BLaER1 treated with 17β-estradiol and CSF1 and Interleukin-3, amounts not matched to agents 10 nM and 100 nM (cell line): ENCODE measurements at regions not wholly inside any gene's neighbourhood (a gene's known extent, or its start where the extent isn't known, plus 50 kb on each side); places are given as distances from the start of the nearest gene placed in this dataset.

ENCODE experiments used
- H3K27ac ChIP-seq, 11 experiments: shearing (Covaris generic); formaldehyde crosslinking; 2 replicates each; pipeline ENCODE4 v1.8.1; 2022
- H3K27me3 ChIP-seq, 11 experiments: shearing (Covaris generic); formaldehyde crosslinking; 2 replicates each; pipeline ENCODE4 v1.8.1; 2022
- H3K36me3 ChIP-seq, 11 experiments: shearing (Covaris generic); formaldehyde crosslinking; 2 replicates each; pipeline ENCODE4 v1.8.1; 2022
- H3K4me1 ChIP-seq, 10 experiments: shearing (Covaris generic); formaldehyde crosslinking; 2 replicates each; pipeline ENCODE4 v1.8.1; 2022
- H3K4me2 ChIP-seq, 11 experiments: shearing (Covaris generic); formaldehyde crosslinking; 2 replicates each; pipeline ENCODE4 v1.8.1; 2022
- H3K4me3 ChIP-seq, 10 experiments: shearing (Covaris generic); formaldehyde crosslinking; 2 replicates each; pipeline ENCODE4 v1.8.1; 2022
- H3K9ac ChIP-seq, 11 experiments: shearing (Covaris generic); formaldehyde crosslinking; 2 replicates each; pipeline ENCODE4 v1.8.1; 2022
- H3K9me3 ChIP-seq, 11 experiments: shearing (Covaris generic); formaldehyde crosslinking; replicated peaks in 1 of 11; 2 replicates each; pipeline ENCODE4 v1.8.1; 2022
- H4K20me1 ChIP-seq, 11 experiments: shearing (Covaris generic); formaldehyde crosslinking; 2 replicates each; pipeline ENCODE4 v1.8.1; 2022
- Cebpa-rat ChIP-seq, 11 experiments: shearing (Covaris generic); IDR thresholded peaks; 2 replicates each; pipeline ENCODE4 v1.8.1; 2022

- no peak overlapping the region for H3K4me3 ChIP-seq
- H3K9ac ChIP-seq: no peak overlapping the region
- H3K9me3 ChIP-seq: no peaks in the 10 kb centered on the region
- no peak overlapping the region for H3K4me2 ChIP-seq
- H4K20me1 ChIP-seq: no peaks in the 10 kb centered on the region
- no peak for TF ChIP-seq Cebpa-rat (IDR thresholded peaks at IDR 0.05)
- no peak overlapping the region for H3K27ac ChIP-seq
- H3K36me3 ChIP-seq: no peaks in the 10 kb centered on the region
- no peaks in the 10 kb centered on the region for H3K27me3 ChIP-seq
- no peaks in the 10 kb centered on the region for H3K4me1 ChIP-seq
Observed at GRCh38 chr20:18979132-18979531, 165.5 kb downstream of the SCP2D1 start.

DNA sequence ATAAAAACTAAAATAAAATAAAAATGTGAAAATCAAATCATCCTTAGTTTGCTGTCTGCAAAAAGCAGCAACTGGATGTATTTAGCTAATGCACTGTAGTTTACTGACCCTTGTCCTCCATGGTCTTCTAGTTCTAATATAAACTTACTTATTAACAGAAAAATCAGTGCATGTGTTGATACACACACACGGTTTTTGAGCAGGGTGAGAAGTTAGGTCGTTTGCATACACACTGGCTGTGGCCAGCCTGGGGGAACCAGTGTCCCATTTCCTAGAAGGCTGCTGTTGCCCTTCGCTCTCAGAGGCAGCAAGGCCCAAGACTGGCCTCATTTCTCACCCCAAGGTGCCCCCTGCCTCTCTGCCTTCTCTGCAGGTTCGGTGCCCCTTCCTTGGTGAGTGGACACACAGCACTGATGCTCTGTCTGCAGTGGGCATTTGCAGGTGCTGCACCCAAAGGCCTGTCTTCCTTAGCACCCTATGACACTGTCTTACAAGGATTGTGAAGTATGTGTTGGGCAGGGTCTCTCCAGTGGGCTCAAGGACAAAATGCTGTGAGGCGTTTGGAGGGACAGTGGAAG is 168.5 kb downstream of the SCP2D1 start:
- Histone ChIP-seq H3K36me3 (no peaks in the 10 kb centered on the region), H3K4me1 (no peaks in the 10 kb centered on the region), H3K4me2 (no peak overlapping the region), H3K9me3 (no peaks in the 10 kb centered on the region), H3K4me3 (no peak overlapping the region), H3K9ac (no peak overlapping the region), H4K20me1 (no peaks in the 10 kb centered on the region), H3K27me3 (no peaks in the 10 kb centered on the region), H3K27ac (no peak overlapping the region)
- no peak for TF ChIP-seq Cebpa-rat (IDR thresholded peaks at IDR 0.05)

DNA sequence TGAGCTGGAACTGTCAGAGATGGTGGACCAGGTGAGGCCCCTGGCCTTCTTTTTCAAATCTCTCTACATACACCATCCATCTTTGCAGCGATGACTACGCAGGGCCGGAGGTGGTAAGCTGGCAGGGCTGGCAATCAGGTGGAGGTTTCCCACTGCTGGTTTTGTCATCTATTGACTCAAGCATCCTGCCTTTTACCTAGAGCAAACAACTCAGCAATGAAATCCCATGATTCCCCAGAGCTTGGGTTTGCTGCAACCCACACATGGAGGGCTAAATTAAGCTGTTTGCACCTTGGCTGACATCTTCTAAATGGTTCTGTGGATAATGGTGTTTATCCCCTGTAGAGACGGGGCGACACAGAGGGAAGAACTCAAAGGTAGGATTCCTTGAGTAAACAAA is 170.2 kb downstream of the SCP2D1 start:
- H3K9me3 ChIP-seq: no peaks in the 10 kb centered on the region
- no peak for TF ChIP-seq Cebpa-rat (IDR thresholded peaks at IDR 0.05)
- H3K27ac ChIP-seq: no peak overlapping the region
- H3K4me3 ChIP-seq: no peak overlapping the region
- no peak overlapping the region for H3K9ac ChIP-seq
- no peaks in the 10 kb centered on the region for H3K27me3 ChIP-seq
- H3K4me2 ChIP-seq: no peak overlapping the region
- no peaks in the 10 kb centered on the region for H3K36me3 ChIP-seq
- no peaks in the 10 kb centered on the region for H4K20me1 ChIP-seq
- H3K4me1 ChIP-seq: no peaks in the 10 kb centered on the region

DNA sequence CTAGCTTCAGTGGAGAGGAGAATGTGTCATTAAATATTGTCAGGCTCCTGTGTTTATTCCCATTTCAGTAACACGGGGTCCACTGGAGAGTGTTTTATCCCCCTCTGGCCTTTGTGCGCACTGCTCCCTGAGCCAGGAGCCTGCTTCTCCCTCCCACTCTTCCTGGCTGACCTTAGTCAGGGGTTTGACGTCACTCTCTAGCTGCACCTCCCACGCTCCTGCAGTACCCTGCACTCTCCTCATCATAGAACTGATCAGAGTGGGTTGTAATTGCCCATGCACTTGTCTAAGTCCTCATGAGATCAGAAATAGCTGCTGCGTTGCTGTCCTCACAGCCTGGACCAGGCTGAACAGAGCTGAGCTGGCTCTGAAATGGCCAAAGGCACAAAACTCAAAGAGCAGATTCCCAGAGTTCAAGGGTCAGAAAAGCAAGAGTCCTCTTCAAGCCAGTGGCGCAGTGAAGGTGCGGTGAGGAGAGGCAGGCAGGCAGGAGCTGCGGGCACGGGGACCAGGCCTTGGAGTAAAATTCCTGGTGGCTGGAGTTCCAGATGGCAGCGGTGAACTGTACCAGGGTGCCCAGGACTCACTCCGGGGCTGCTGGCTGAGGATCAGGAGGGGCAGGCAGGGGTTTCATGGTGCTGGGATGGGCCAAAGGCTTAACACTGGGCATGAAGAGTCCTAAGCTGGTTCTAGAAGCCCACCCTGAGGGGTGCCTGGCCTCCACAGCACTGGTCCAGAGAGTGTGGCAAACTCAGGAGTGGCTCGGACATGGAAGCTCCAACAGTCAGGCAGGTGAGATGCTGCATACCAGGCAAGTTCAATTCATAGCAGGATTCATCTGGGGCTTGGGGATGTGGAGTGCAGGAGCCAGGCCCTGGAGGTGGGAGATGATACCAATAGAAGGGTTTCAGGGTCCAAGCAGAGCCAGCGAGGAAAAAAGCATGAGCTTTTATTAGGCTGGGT is 170.9 kb downstream of the SCP2D1 start:
- Histone ChIP-seq H3K9ac (no peak overlapping the region), H3K27ac (no peak overlapping the region), H4K20me1 (no peaks in the 10 kb centered on the region), H3K4me1 (no peaks in the 10 kb centered on the region), H3K9me3 (no peaks in the 10 kb centered on the region), H3K36me3 (no peaks in the 10 kb centered on the region), H3K4me2 (no peak overlapping the region), H3K4me3 (no peak overlapping the region), H3K27me3 (no peaks in the 10 kb centered on the region)
- no peak for TF ChIP-seq Cebpa-rat (IDR thresholded peaks at IDR 0.05)

DNA sequence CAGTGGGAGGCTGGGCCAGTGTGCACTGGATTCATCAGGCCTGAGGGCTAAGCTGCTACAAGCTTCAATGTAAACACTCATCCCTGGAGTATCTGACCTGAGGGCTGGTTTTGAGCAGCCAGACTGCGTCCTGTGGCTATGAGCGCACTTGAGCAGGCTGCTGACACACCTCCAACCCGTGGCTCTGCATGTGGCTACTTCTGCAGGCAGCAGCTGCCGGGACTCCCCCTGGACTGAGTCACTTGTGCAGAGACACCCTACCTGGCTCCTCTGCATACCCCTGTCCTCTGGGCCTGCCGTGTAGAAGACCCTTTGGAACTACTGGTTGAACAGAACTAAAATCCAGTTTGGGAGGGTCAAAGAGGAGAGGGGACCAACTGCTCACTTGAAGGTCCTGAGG is 172.0 kb downstream of the SCP2D1 start:
- Histone ChIP-seq H4K20me1 (no peaks in the 10 kb centered on the region), H3K4me2 (no peak overlapping the region), H3K27me3 (no peaks in the 10 kb centered on the region), H3K27ac (no peak overlapping the region), H3K36me3 (no peaks in the 10 kb centered on the region), H3K9ac (no peak overlapping the region), H3K4me3 (no peak overlapping the region), H3K4me1 (no peaks in the 10 kb centered on the region), H3K9me3 (no peaks in the 10 kb centered on the region)
- no peak for TF ChIP-seq Cebpa-rat (IDR thresholded peaks at IDR 0.05)

GRCh38 chr20:18986146-18986830 is 172.7 kb downstream of the SCP2D1 start:
- Histone ChIP-seq H3K27ac (no peak overlapping the region), H3K4me2 (no peak overlapping the region), H3K27me3 (no peaks in the 10 kb centered on the region), H3K9me3 (no peaks in the 10 kb centered on the region), H3K36me3 (no peaks in the 10 kb centered on the region), H4K20me1 (no peaks in the 10 kb centered on the region), H3K4me3 (no peak overlapping the region), H3K9ac (no peak overlapping the region), H3K4me1 (no peaks in the 10 kb centered on the region)
- TF ChIP-seq Cebpa-rat (IDR thresholded peaks at IDR 0.05): no peak

- peaks cover 0 to 6% (median 0%) of the 10 kb centered on the region in 11 experiments; a peak in 3 of 22 replicates for H3K9me3 ChIP-seq
- no peaks in the 10 kb centered on the region for H3K36me3 ChIP-seq
- no peak for TF ChIP-seq Cebpa-rat (IDR thresholded peaks at IDR 0.05)
- H3K9ac ChIP-seq: no peak overlapping the region
- H4K20me1 ChIP-seq: no peaks in the 10 kb centered on the region
- no peak overlapping the region for H3K27ac ChIP-seq
- no peaks in the 10 kb centered on the region for H3K4me1 ChIP-seq
- no peak overlapping the region for H3K4me2 ChIP-seq
- no peaks in the 10 kb centered on the region for H3K27me3 ChIP-seq
- no peak overlapping the region for H3K4me3 ChIP-seq
Observed at GRCh38 chr20:18986895-18987580, 173.5 kb downstream of the SCP2D1 start.

DNA sequence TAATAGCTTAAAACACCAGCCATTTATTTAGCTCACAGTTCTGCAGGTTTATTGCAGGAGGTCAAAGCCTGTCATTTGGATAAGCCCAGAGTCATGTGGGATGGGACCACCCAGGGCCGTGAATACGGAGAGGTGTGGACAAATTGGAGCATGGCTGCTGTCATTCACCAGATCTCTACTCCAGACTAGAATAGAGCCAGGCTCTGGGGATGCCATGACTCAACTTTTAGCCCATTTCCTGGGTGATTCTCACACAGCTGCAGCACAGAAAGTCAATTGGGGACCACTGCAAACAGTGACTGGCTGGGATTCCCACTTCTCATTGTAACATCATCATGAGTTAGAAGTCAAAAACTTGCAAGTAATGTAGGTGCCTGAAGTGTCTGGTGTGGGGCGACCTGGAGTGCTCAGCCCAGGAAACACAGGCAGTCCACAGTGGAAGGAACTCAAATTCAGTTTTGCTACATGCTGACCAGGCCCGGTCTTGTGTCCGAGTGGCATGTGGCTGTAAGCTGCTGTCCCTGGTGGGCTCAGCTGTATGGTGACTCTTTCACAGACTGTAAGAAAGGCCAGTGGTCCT is 174.3 kb downstream of the SCP2D1 start:
- no peak for TF ChIP-seq Cebpa-rat (IDR thresholded peaks at IDR 0.05)
- Histone ChIP-seq H3K27me3 (no peaks in the 10 kb centered on the region), H3K9ac (no peak overlapping the region), H3K4me2 (no peak overlapping the region), H3K9me3 (peaks cover 4 to 12% (median 8%) of the 10 kb centered on the region in 11 experiments; a peak in 17 of 22 replicates), H3K36me3 (no peaks in the 10 kb centered on the region), H3K4me1 (no peaks in the 10 kb centered on the region), H3K4me3 (no peak overlapping the region), H3K27ac (no peak overlapping the region), H4K20me1 (no peaks in the 10 kb centered on the region)

- H3K4me1 ChIP-seq: no peaks in the 10 kb centered on the region
- no peaks in the 10 kb centered on the region for H3K27me3 ChIP-seq
- H4K20me1 ChIP-seq: no peaks in the 10 kb centered on the region
- no peak overlapping the region for H3K4me3 ChIP-seq
- H3K9ac ChIP-seq: no peak overlapping the region
- H3K36me3 ChIP-seq: no peaks in the 10 kb centered on the region
- peaks cover 6 to 21% (median 16%) of the 10 kb centered on the region in 11 experiments; a peak in 18 of 22 replicates for H3K9me3 ChIP-seq
- no peak overlapping the region for H3K27ac ChIP-seq
- TF ChIP-seq Cebpa-rat (IDR thresholded peaks at IDR 0.05): no peak
- no peak overlapping the region for H3K4me2 ChIP-seq
Observed at GRCh38 chr20:18988701-18989100, 175.1 kb downstream of the SCP2D1 start.
